ENCODE measurements at regions not wholly inside any gene's neighbourhood (a gene's known extent, or its start where the extent isn't known, plus 50 kb on each side); places are given as distances from the start of the nearest gene placed in this dataset.

DNA sequence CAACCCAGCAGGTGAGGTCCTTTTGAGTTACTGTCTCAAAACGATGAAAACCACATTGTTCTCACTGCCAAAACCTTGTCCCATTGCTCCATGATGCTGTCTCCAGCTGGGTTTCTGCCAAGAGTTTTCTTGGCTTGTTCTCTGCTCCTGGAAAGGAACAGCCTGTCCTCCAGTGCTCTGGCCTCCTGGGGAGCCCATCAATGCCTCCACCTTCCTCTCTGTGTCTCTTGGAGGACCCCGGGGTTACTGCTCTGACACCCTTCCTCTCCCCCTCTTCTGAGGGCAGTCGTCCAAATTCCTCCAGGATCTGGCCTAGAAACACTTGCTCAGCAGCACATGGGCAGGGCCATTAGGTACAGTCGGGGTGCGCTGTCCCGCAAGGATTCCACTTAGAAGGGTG is 63.9 kb upstream of the RGMA start:
- TF ChIP-seq, protein P1, sequence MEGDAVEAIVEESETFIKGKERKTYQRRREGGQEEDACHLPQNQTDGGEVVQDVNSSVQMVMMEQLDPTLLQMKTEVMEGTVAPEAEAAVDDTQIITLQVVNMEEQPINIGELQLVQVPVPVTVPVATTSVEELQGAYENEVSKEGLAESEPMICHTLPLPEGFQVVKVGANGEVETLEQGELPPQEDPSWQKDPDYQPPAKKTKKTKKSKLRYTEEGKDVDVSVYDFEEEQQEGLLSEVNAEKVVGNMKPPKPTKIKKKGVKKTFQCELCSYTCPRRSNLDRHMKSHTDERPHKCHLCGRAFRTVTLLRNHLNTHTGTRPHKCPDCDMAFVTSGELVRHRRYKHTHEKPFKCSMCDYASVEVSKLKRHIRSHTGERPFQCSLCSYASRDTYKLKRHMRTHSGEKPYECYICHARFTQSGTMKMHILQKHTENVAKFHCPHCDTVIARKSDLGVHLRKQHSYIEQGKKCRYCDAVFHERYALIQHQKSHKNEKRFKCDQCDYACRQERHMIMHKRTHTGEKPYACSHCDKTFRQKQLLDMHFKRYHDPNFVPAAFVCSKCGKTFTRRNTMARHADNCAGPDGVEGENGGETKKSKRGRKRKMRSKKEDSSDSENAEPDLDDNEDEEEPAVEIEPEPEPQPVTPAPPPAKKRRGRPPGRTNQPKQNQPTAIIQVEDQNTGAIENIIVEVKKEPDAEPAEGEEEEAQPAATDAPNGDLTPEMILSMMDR (IDR thresholded peaks at IDR 0.05), result no peak
- no peak for TF ChIP-seq POLR2A (IDR thresholded peaks at IDR 0.05)
